GM18519 (cell line): ENCODE measurements at regions not wholly inside any gene's neighbourhood (a gene's known extent, or its start where the extent isn't known, plus 50 kb on each side); places are given as distances from the start of the nearest gene placed in this dataset.

ENCODE experiments used
- ATAC-seq: cut with Tn5 transposase; IDR thresholded peaks from one replicate; pipeline ENCODE4 v1.9.1; 2021; ENCODE audit warnings: mild to moderate bottlenecking, moderate library complexity; ENCODE audit not compliant: unreplicated experiment, low FRiP score

DNA sequence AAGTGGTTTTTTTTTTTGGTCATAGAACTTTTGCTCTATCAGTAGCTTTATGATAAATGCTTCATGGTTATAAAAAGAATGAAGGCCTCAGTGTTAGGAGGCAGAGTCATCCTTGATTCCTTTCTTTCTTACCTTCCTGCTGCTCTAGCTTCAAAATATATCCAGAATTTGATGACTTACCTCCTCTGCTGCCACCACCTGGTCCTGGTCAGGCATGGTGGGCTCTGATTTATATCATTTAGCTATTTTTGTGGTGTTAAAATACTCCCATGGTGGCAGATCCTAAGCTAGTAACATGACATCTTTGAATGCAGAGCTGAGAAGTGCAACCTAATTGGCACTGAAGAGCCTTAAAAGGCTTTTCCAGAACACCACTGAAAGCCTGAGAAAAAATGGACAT is 508.8 kb upstream of the CDH8 start:
- no peak for ATAC-seq

DNA sequence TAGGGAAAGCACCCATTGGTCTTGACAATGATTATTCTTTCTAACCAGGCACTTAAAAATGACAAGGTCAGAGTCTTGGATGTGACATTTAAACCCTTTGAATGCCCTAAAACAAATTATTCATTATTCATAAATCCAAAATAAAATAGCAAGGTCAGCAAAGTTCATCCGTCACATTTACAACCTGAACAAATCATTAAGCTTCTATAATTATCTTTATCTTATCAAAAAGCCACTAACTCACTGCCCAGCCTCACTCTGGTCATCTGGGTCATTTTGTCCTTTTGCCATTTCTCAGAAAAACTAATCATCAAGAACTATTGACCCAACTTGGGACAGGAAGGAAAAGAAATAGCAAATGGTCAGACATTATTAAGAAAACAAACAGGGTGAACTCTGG is 507.3 kb upstream of the CDH8 start:
- no peak for ATAC-seq

DNA sequence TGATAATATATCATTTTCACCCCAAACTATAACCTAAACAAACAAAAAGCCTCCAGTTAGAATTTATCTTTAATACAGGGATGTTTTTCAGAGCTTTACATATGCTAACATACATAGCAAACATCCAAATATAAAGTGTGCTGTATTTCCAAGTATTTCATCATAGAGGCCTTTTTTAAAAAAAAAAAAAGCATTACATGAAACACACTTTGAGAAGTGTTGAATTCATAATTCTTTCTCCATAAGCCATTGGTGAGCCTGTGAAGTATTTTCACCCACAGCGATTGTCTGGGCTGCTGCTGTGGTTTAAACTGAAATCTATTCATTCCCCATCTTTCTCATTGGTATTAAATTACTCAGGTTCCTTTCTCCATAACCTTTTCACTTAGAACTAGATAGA is 503.4 kb upstream of the CDH8 start:
- ATAC-seq, result no peak

DNA sequence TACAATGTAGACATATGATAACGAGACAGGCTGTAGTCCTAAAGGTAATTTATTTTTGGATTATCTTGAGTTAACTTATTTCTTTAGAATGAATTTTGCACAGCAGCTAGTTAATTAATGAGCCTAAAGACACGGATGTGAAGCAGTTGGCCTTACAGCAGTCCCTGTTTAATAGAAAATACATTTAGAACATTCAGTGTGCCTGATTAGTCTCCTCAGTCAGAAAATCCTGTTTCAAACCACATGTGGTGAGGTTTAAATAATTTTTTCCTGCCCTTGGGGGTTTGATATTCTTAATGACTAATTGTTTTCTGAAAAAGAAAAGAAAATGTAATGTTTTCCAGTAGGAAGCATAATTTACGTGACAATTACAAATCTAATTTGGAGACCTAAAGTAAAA is 494.2 kb upstream of the CDH8 start:
- ATAC-seq, result no peak

DNA sequence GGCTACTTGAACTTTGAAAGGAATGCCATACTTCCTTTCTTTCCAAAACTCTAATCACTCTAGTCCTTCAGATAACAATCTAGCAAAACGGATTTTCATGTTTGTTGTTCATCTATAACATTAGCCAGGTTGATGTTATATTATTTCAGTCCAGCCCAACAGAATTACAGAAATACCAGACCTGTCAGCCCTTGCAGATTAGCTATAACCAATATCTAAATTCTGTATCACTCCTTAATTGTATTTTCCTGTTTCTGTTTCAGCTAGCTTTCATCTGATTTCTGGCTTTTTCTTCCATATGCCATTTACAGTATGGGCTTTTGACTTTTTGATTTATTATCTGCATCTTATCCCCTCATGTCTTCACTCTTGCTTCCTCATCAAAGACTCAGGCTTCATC is 479.8 kb upstream of the CDH8 start:
- ATAC-seq, result no peak

DNA sequence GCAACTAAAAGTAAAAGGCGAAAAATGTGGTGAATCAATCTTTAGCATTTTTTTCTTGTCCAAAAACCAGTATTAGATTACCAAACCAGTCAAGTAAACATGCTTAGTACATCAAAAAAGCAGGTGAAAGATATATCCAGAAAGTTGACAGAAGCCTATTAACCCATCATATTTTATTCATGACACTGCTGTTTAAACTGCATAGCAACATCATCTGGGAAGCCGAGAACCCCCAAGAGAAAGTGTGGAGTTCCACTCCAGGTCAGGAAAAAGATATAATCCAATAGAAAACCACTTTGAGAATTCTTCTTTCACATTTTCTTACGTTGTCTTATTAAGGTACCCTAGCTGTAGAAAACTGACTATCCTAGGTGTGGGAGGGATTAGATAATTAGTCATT is 466.8 kb upstream of the CDH8 start:
- no peak for ATAC-seq

DNA sequence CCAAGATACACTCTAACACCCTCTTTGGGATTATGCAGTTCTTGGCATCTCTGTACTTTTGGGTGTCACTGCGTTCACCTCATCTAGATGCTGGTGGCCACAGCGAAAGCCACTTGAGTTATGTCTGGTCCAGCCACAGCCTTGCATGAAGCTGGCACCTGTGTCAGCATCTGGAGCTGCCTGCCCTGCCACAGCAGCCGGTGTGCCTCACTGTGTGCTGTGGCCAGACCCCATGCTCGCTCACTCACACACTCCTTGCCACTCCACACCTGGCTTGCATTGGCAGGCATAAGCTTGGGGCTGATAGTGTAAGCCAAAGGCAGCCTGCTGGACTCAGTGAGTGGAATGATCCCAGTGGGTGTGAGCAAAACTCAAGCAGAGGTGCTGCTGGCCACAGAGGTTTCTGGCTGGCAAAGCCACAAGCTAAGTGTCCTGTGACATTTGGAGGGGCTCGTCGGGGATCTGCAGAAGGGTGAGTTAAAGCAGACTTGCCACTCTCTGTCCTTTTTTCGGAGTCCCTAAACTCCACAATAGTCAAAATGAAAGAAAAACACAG is 442.7 kb upstream of the CDH8 start:
- ATAC-seq, result no peak

DNA sequence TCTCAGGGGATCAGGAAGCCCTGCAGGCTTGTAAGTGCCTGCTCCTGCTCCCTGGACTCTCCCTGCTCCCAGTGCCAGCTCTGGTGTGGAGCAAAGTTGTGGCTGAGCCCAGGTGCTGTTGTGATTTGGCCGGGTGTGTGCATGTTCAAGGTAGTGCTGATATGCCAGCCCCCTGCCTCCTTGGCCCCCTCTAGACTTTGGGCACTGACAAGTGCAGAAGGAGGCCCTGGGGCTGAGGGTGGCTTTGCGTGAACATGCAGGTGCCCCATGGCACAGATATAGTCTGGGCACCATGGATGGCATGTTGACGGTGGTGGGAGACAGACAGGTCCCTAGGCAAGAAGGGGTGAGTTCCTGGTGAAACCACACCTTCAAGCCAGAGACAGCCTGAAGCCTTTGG is 441.6 kb upstream of the CDH8 start:
- no peak for ATAC-seq

DNA sequence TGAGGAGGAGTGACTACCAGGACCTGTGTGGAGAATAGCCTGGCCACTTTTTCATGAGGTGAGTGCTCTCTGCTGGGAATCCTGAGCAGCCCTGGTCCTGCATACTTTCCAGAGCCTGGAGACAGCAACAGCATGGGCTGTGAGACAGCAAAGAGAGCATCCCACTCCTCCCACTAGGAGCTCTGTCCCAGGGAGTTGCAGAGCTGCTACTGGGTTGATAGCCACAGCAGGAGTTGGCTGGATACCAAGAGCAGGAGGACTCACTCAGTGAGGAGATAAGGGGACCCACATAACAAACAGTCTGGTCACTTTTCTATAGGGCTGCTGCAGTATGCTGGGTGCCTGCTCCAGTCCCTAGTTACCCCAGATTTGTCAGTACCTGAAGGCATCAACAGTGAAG is 439.3 kb upstream of the CDH8 start:
- ATAC-seq, result no peak

DNA sequence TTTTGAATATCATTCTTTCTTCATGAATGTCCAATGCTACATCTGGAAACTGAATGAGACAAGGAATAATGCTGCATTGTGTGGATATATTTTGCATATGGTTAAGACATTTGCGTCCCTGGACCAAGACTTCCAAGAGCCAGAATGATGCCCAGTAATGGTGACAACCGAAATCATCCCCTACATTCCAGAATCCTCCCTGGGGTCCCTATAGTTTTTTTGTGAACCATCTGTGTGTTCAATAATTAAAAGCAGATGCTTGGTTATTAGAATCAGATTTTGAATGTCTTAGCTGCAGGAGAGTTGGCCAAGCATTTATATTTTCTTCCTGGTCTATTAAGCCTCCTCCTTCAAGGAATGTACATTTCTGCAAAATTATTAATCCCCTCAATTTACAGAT is 426.7 kb upstream of the CDH8 start:
- ATAC-seq, result no peak

DNA sequence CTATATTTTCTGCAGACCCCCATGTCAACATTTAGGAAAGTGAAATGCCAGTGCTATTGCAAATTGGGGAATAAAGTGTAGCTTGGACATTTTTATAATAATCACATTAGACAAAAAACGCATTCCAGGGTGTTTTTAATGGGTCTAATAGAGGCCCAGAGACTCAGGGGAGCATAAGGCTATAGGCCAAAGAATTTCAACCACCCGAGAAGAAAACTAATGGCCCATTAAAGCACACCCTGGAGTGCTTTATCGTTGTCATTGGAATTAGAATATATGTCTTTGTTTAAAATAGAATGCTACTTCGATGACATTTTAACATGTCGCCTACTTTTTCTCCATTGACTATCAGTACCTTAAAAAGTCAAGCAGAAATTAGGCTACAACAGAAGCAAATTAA is 414.1 kb upstream of the CDH8 start:
- ATAC-seq, result no peak

DNA sequence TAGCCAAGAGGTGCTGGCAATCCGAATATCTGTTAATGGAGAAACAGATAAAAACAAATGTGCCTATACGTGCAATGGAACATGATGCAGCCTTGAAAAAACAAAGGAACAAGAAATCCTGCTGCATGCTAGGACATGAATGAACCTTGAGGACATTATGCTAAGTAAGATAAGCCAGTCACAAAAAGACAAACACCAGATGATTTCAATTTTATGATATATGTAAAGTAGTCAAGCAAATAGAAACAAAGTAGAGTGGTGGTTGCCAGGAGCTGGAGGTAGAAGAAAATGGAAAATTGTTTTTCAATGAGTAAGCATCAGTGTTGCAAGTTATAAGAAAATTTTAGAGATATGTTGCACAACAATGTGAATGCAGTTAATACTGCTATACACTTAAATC is 409.7 kb upstream of the CDH8 start:
- ATAC-seq, result no peak

DNA sequence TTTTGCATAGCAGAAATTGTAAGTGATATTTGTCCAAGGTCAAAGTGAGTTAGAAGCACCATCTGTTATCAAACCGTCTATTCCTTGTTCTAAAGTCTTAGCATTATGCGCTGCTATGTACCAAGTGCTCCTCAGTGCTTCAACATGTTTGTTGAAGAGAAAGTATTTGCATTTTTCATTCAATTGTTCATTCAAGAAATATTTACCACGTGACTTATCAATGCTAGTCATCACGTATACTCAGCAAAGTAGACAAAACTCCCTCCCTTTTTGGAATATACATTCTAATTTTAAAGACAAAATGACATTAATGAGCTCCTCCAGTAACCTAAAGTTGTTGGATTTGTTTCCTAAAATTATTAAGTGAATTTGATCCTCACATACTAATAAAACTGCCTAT is 388.0 kb upstream of the CDH8 start:
- ATAC-seq, result no peak

DNA sequence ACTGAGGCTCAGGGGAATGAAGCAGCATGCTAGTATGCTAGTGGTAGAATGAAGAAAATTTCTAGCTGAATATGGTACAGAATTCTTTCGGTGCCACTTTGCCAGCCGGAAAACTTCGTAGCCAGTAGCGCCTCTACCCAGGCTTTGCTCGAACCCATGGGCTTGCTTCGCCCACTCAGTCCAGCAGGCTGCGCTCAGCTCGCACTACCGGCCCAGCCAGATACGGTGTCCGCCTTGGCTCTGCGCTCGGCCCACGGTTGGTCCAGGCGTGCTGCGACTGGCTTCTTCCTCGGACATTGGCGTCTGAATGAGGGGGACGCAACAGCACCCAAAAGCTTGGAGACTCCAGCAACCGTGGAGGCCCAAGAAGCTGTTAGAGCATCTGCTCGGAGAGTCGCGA is 372.5 kb upstream of the CDH8 start:
- ATAC-seq, result no peak

DNA sequence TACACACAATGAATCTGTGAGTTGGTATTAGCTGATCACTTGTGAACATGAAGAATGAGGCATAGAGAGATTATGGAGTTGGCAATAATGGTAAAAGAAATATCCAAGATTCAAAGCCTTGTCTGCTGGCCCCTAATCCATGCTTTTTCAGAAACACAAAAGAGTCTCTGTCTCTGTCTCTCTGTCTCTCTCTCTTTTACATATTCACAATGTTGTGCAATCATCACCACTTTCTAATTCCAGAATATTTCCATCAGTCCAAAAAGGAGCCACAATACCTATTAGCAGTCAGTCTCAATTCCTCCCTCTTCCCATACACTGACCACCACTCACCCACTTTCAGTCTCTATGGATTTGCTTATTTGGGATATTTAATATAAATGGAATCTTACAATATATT is 370.1 kb upstream of the CDH8 start:
- no peak for ATAC-seq

DNA sequence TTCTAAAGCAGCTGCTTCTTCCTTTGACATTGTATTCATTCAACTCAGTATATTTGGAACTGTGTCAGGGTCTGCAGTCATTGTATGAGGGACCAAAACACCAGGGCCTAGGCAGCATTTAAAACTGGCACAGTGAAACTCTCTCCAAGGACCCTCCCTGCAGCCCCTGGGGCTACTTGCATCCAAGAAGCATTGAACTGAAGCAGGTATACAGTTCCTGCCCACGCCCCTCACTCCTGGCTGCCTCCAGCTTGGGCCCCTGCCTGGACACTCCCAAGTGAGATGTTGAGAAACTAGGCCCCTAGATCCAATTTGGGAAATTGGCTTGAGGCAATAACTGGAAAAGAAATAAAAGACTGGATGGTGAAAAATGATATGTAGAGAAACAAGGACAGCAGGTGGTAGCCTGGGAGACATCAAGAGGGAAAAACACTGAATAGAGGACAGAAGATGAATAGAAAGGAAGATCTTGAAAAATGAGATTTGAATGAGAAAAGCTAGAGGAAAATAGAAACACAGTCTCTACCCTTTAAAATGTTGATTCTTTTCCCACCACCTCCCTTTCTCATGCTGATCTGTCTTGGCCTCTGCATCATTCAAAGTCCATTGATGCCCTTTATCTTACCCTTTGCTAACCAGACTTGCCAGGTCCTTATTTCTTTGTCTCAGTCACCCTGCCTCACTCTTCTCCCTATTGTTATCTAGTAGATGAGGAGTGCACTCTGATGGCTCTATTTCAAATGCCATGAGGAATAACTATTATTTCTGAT is 368.8 kb upstream of the CDH8 start:
- ATAC-seq, result no peak

DNA sequence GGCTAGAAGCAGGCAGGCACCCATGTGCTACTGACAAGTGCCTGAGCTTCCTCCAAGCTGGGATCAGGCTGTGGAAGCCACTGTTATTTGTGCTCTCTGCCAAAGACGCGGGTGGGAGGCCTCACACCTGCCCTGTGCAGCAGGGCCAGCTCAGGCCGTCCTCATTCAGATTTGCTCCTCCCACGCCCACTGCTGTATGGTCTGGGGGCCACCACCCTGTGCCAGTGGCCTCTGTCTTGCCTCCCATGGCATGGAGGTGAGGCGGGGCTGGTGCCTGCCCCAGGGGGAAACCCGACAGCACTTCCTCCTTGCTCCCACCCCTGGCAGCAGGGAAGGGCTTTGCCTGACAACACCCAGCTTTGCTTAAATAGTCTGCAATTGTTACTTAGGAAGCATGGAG is 356.5 kb upstream of the CDH8 start:
- no peak for ATAC-seq

DNA sequence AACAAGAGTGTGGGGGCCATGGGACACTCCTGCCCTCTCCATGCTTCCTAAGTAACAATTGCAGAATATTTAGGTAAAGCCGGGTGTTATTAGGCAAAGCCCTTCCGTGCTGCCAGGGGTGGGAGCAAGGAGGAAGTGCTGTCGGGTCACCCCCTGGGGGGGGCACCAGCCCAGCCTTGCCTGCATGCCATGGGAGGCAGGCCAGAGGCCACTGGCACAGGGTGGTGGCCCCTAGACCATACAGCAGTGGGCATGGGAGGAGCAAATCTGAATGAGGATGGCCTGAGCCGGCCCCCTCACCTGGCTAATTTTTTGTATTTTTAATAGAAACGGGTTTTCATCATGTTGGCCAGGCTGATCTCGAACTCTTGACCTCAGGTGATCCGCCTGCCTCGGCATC is 355.7 kb upstream of the CDH8 start:
- ATAC-seq, result no peak

DNA sequence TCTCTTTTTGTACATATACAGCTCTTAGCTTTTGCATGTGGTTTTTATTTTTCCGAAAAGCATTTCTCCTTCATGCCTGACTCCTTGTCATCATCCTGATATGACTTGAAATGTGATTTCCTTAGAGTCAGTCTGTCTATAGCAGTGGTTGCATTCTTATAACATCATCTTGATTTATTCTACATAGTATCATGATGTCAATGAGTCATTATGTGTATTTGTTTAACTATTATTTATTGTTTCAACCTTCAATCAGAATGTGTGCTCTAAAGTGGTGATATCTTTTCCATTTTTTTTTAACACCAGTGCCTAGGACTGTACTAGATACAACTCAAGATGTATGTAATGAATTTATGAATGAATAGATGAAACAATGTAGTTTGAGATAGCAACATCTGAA is 354.9 kb upstream of the CDH8 start:
- ATAC-seq, result no peak

DNA sequence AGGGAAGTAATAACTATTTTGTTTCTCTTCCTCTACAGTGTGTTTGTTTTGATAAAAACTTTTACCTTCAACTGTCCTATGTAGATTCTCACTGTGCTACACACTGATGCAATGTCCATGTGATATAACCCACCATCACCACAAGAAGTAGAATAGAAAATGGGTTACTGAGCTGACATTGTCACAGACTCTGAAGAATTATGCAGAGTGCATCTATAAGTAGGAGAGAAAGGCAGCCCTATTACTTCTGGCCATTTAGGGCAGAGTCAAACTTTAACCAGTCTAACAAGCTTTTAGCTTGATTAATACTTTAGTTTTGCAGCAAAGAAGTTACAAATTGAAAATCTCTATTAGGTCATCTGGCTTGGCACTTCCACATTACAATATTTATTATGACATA is 354.0 kb upstream of the CDH8 start:
- no peak for ATAC-seq

DNA sequence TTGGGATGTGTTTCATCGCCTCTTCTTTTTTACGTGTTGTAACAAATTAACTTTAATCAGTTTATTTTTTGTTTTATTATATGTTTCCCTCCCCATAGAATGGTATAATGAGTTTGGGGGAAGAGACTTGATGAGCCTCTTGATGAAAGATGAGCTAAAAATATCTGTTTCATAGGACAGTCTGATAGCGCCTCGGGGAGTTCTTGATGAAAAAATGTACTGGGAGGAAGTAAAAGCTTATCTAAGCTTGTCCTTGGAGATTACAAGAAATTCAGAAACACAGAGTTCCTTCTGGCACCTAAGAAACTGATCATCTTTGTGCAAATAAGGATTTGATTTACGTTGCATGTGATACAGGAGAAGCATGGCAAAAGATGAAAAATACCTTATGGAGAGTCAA is 350.2 kb upstream of the CDH8 start:
- no peak for ATAC-seq

DNA sequence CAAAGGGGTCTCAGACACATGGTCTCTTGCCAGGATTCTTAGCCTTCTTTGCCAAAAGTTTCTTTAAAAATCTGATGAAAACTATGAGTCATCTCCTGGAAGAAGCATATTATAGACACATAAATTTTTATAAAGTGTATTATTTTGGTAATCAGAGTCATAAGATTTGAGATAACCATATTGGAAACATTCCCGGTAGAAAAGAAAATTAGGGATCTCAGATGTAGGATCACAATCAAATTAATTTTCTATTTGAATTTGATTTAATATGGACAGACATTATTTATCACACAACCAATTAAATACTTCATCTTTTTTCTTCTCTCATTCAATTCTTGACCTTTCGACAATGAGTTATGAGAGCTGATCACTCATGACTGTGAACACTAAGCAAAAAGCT is 347.7 kb upstream of the CDH8 start:
- no peak for ATAC-seq

DNA sequence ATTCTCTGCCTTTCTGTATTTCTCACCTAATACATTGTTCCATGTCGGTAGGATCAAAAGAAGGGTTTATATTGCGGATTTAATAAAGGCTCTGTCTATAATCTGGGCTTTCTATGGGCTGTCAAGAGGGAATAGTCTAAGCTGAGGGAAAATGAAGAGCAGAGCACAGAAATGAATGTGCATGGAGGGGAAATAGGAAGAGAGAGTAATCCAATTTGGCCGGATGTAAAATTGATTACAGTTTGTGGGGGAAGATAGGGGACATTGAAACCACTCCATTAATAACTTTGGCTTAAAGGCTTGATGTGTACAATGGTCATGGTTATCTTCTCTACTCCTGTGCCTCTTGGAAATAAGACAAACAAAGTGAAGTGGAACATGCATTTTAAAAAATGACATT is 334.2 kb upstream of the CDH8 start:
- ATAC-seq, result no peak
